GM21423 (cell line): ENCODE measurements at regions not wholly inside any gene's neighbourhood (a gene's known extent, or its start where the extent isn't known, plus 50 kb on each side); places are given as distances from the start of the nearest gene placed in this dataset.
"Not testable (repeated sequence)": the region's sequence is repeated elsewhere in the genome, so short reads cannot be mapped to it uniquely, and the experiment has no call there.

Source experiments
- ATAC-seq: cut with Tn5 transposase; IDR thresholded peaks from one replicate; pipeline ENCODE4 v1.9.1; 2021; ENCODE audit warnings: mild to moderate bottlenecking, moderate library complexity; ENCODE audit not compliant: unreplicated experiment

DNA sequence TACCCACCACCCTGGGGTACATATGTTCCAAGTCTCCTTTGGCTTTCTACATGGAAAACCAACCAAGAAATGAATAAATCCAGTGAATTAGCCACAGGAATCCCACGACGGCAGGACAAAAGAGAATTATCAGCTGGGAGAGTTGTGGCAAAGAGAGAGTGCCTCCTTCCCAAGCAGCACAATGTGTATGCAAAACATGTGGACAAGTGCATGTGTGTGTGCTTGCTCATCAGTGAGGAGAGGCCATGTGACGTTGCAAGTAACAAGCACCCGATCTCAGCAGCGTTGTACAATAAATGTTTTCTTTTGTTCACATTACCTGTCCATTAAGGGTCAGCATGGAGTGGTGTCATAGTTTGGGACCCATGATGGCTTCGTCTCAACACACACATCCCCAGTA is 50.0 kb upstream of the EMX2 start:
- ATAC-seq = no peak

DNA sequence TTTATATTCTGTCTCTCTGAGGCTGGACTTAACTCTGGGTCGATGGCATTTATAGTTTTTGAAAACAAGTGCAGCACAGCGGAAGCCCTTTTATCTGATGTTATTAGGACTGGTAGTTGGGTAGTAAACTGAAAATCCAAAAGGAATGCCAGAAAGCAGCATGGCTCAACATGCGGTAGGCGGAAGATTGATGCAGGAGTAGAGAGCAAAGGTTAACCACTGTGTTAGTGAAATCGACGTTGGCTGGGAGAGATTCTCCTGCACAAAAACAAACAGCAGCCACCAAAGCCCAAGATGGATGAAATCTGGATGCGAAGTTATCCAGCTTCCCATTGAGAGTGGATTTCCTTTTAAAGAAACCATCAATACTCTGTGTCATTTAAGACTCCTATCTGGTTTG is 54.5 kb upstream of the EMX2 start:
- no peak for ATAC-seq

DNA sequence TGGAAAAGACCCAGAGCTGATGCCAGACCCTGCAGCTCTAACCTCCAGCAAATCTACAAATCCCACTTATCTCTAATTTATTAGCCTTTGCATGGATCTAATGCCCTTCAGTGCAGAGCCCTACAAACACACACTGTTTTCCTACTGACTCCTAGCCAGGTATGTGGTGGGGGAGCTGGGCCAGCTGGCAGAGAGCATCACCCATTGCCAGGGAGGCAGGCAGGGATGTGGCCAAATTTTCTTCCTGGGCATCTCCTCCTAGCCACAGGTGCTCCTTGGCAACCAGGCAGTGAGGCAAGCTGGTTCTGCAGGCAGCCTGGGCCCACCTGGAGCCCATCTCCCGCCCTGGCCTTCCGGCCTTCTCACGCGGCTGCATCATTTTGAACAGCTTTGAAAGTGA is 55.9 kb upstream of the EMX2 start:
- ATAC-seq = no peak

GRCh38 chr10:117483056-117483590 is 59.4 kb upstream of the EMX2 start:
- ATAC-seq = no peak

GRCh38 chr10:117481011-117481410 is 61.5 kb upstream of the EMX2 start:
- not testable (repeated sequence) for ATAC-seq

DNA sequence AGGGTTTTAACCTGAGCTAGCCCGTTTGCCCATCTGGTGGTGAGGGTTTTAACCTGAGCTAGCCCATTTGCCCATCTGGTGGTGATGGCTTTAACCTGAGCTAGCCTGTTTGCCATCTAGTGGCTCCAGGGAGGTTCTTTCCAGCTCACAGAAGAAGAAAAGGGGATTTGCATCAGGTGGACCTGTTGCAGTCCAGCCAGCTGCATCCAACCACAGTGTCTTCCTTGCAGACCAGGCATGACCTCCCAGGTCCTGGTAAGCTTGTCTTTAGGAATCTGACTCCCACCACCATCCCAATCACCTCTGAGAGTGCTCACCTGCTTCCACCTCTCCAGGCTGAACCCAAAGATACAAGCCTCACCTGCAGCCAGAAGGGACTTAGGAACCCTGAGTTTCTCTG is 62.4 kb upstream of the EMX2 start:
- no peak for ATAC-seq

DNA sequence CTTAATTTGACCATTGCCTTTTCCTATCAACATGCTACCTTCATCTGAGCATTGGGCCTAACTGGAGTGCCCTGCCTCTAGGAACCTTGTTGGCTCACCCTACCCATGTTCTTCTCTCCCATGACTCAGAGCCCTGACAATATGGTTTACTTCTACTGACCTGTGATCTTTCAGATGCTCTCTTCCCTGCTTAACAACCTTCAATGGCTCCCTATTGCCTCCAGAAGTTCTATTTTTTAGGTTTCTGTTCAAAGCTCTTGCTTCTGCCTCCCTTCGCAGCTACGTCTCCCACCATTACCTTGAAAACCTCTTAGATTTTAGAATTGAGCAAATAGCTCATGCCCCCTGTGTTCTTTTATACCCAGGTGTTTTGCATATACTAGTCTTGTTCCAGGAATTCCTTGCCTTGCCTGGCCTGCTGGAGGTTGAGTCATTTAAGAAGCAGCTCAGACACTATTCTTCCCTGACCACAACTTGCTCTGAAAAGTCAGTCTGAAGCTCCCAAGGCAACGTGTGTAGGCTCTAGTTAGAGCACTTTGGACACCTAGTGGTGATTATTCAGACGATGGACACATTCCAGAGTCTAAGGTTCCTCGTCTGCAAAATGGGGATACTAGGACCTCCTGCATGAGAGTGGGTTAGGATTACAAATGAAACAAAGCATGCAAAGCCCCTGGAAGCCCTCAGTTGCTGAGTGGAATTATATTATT is 64.4 kb upstream of the EMX2 start:
- no peak for ATAC-seq

DNA sequence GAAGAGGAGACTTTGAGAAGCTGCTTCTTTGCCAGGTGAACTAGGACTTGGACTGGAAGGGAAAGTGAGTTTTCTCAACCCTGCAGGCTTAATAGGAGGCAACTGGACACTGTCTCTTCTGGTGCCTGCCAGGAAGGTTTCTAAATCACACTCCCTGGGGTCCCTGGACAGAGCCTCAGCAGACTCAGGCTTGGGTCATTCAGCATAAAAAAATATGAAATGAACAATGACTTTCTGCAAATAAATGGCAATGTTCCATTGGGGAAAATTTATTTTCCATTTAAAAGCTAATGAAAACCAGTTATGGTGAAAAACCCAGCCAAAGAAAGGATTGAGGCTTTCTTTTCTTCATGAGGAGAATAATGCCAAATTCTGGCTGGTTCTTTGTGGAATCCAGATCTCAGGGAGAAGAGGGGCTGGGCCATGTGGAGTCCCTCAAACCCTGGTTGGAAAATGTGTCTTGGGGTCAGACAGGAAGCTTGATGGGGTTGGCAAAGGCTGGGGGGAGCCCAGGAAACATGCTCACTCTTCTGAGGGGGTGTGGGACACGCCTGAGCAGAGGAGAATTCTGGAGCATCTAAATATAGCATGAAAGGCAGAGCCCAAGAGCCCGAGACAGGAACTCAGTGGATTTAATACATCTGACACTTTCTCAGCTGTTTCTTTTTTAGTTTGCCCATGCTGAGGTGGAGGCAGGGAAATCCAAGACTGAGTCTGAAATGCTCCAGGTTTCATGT is 65.2 kb upstream of the EMX2 start:
- no peak for ATAC-seq

- ATAC-seq = no peak
Measured at GRCh38 chr10:117476716-117477115, 65.8 kb upstream of the EMX2 start.

DNA sequence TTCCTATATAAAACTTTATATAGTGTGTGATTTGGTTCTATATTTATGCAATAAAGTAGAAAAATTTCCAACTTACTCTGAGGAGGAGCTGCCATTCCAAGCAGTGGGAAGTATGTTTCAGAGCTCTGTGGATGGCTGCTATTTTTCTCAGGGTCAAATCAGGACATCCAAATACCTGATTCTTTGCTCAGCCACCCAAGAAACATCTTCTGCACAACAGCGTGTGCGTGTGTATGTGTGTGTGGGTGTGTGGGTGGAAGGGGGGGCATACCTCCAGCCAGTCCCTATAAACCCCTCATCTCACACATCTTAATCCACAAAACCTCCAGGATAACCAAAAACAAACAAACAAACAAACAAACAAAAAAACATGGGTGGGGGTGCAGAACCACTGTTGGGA is 66.3 kb upstream of the EMX2 start:
- no peak for ATAC-seq

- peak; percentile 82 for ATAC-seq
Measured at GRCh38 chr10:117472872-117473271, 69.7 kb upstream of the EMX2 start.

- no peak for ATAC-seq
Measured at GRCh38 chr10:117471344-117471874, 71.1 kb upstream of the EMX2 start.

DNA sequence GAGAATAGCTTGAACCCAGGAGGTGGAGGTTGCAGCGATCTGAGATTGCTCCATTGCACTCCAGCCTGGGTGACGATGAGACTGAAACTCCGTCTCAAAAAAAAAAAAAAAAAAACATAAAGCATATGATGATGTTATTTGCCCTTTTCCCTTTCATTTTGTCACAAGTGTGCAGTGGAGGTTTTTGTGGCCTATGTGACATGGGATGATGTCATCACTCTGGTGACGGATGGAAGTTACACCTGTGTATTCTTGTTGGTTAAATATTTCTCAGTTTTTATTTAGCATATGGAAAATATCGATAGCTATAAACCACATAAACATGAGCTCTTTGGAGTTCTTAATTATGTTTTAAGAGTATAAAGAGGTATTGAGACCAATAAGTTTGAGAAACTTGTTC is 71.8 kb upstream of the EMX2 start:
- no peak for ATAC-seq

GRCh38 chr10:117468665-117469064 is 73.9 kb upstream of the EMX2 start:
- no peak for ATAC-seq

DNA sequence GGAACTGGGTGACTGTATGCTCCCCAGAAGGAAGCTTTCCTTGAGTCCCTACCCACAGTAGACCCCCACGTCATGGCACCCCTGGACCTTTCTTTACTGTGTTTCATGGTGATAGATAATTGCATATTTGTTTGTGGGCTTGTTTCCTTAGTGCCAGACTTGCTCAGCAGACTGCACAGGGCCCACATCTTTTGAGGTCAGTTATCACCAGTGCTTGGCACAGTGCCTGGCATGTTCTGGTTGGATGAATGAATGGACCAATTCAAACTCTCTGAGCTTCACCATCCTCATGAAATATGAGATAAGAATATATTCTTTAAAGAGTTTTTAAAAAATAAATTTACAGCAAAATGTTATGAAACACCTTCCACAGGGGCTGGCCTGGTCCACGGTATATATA is 78.4 kb upstream of the EMX2 start:
- ATAC-seq = no peak

DNA sequence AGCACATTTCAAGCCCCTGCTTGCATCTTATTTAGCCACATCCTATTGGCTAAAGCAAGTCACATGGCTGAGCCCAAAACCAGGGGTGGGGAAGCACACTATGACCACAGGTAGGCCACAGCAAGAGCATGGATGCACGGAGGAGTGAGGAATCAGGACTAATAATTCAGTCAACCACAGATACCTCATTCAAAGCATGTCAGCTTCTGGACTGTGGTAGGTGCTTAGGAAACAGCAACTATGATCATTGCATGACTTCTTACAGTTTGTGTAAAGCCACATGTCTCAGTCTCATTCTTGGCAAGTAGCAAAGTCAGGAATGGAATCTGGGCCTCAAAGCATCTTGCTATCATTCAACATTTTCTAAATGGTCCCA is 79.0 kb upstream of the EMX2 start:
- no peak for ATAC-seq

GRCh38 chr10:117462816-117463544 is 79.6 kb upstream of the EMX2 start:
- no peak for ATAC-seq

- ATAC-seq = no peak
Measured at GRCh38 chr10:117462424-117462792, 80.1 kb upstream of the EMX2 start.

- ATAC-seq = no peak
Measured at GRCh38 chr10:117461766-117462423, 80.7 kb upstream of the EMX2 start.

GRCh38 chr10:117460846-117461765 is 81.4 kb upstream of the EMX2 start:
- ATAC-seq = no peak
